ENCODE measurements at regions not wholly inside any gene's neighbourhood (a gene's known extent, or its start where the extent isn't known, plus 50 kb on each side); places are given as distances from the start of the nearest gene placed in this dataset.
A peak's percentile ranks its signal among the peaks of the same experiment; 100 is the strongest.

- Histone ChIP-seq H3K36me3 (ENCODE audit: control insufficient read depth in 4 of 4, insufficient read depth in 4 of 4, low read length in 3 of 4) (no peaks in the 10 kb centered on the region), H3K27ac (ENCODE audit: insufficient read depth in 1 of 2, low read depth in 1 of 2, low read length in 2 of 2, poor library complexity in 1 of 2, severe bottlenecking in 2 of 2) (no peak overlapping the region), H3K4me3 (ENCODE audit: control insufficient read depth in 1 of 7, extremely low read depth in 1 of 7, insufficient read depth in 4 of 7, low read depth in 2 of 7, low read length in 6 of 7) (no peak overlapping the region), H3K27me3 (replicated peaks in 2 of 5; ENCODE audit: control insufficient read depth in 4 of 5, insufficient read depth in 5 of 5, low read length in 4 of 5) (peaks cover 3 to 80% (median 32%) of the 10 kb centered on the region in 5 experiments), H3K9me3 (ENCODE audit: control extremely low read depth in 1 of 5, control insufficient read depth in 4 of 5, insufficient read depth in 2 of 5, low read depth in 1 of 5, low read length in 4 of 5) (peaks cover 0 to 3% (median 0%) of the 10 kb centered on the region in 5 experiments), H3K4me1 (ENCODE audit: control extremely low read depth in 1 of 4, control insufficient read depth in 4 of 4, insufficient read depth in 4 of 4, low read length in 3 of 4) (peaks cover 0 to 3% (median 0%) of the 10 kb centered on the region in 4 experiments)
- DNase-seq, result no peak
- 98% methylated on average over 5 of the region's 5 CpGs for WGBS (ENCODE audit: insufficient coverage)
- ChIA-PET POLR2A (no interaction called here), CTCF (interaction anchor here (1.3 kb wide), 1 partner anchor 232 kb away, joined by 4 read pairs; no protein-coding TSS in a partner anchor)
Observed at GRCh38 chr1:114209971-114210370, 56.3 kb upstream of the SYT6 start.

- WGBS (ENCODE audit: insufficient coverage), result 78% methylated on average over 4 of the region's 4 CpGs
- H3K9me3 ChIP-seq (ENCODE audit: control extremely low read depth in 1 of 5, control insufficient read depth in 4 of 5, insufficient read depth in 2 of 5, low read depth in 1 of 5, low read length in 4 of 5), result peaks cover 0 to 3% (median 0%) of the 10 kb centered on the region in 5 experiments
- H3K4me1 ChIP-seq (ENCODE audit: control extremely low read depth in 1 of 4, control insufficient read depth in 4 of 4, insufficient read depth in 4 of 4, low read length in 3 of 4), result peaks cover 0 to 3% (median 0%) of the 10 kb centered on the region in 4 experiments
- H3K27me3 ChIP-seq (replicated peaks in 2 of 5; ENCODE audit: control insufficient read depth in 4 of 5, insufficient read depth in 5 of 5, low read length in 4 of 5), result peaks cover 4 to 87% (median 36%) of the 10 kb centered on the region in 5 experiments
- no peak overlapping the region for H3K4me3 ChIP-seq (ENCODE audit: control insufficient read depth in 1 of 7, extremely low read depth in 1 of 7, insufficient read depth in 4 of 7, low read depth in 2 of 7, low read length in 6 of 7)
- no peak overlapping the region for H3K27ac ChIP-seq (ENCODE audit: insufficient read depth in 1 of 2, low read depth in 1 of 2, low read length in 2 of 2, poor library complexity in 1 of 2, severe bottlenecking in 2 of 2)
- DNase-seq, result no peak
- no peaks in the 10 kb centered on the region for H3K36me3 ChIP-seq (ENCODE audit: control insufficient read depth in 4 of 4, insufficient read depth in 4 of 4, low read length in 3 of 4)
- ChIA-PET CTCF (interaction anchor here (1.3 kb wide), 1 partner anchor 231 kb away, joined by 4 read pairs; no protein-coding TSS in a partner anchor), POLR2A (no interaction called here)
Observed at GRCh38 chr1:114208714-114209113, 55.0 kb upstream of the SYT6 start.

- no peak overlapping the region for H3K4me3 ChIP-seq (ENCODE audit: control insufficient read depth in 1 of 7, extremely low read depth in 1 of 7, insufficient read depth in 4 of 7, low read depth in 2 of 7, low read length in 6 of 7)
- POLR2A ChIA-PET, result no interaction called here
- 84% methylated on average over 3 of the region's 4 CpGs for WGBS (ENCODE audit: insufficient coverage)
Observed at GRCh38 chr1:114208106-114208505, 54.4 kb upstream of the SYT6 start.

GRCh38 chr1:114207635-114208034 is 54.0 kb upstream of the SYT6 start:
- WGBS (ENCODE audit: insufficient coverage), result 9% methylated on average over 9 of the region's 11 CpGs
- Histone ChIP-seq H3K27me3 (replicated peaks in 2 of 5; ENCODE audit: control insufficient read depth in 4 of 5, insufficient read depth in 5 of 5, low read length in 4 of 5) (peaks cover 5 to 85% (median 39%) of the 10 kb centered on the region in 5 experiments), H3K9me3 (ENCODE audit: control extremely low read depth in 1 of 5, control insufficient read depth in 4 of 5, insufficient read depth in 2 of 5, low read depth in 1 of 5, low read length in 4 of 5) (no peaks in the 10 kb centered on the region), H3K4me3 (ENCODE audit: control insufficient read depth in 1 of 7, extremely low read depth in 1 of 7, insufficient read depth in 4 of 7, low read depth in 2 of 7, low read length in 6 of 7) (no peak overlapping the region), H3K36me3 (ENCODE audit: control insufficient read depth in 4 of 4, insufficient read depth in 4 of 4, low read length in 3 of 4) (no peaks in the 10 kb centered on the region), H3K27ac (ENCODE audit: insufficient read depth in 1 of 2, low read depth in 1 of 2, low read length in 2 of 2, poor library complexity in 1 of 2, severe bottlenecking in 2 of 2) (no peak overlapping the region), H3K4me1 (ENCODE audit: control extremely low read depth in 1 of 4, control insufficient read depth in 4 of 4, insufficient read depth in 4 of 4, low read length in 3 of 4) (peaks cover 0 to 3% (median 0%) of the 10 kb centered on the region in 4 experiments)
- CTCF ChIA-PET, result no interaction called here
- POLR2A ChIA-PET, result no interaction called here
- DNase-seq, result peak in 2 of 3 donors; percentile 11 to 19

More at GRCh38 chr1:114208106-114208505, 54.4 kb upstream of the SYT6 start:
- no peak for DNase-seq
- Histone ChIP-seq H3K27me3 (replicated peaks in 2 of 5; ENCODE audit: control insufficient read depth in 4 of 5, insufficient read depth in 5 of 5, low read length in 4 of 5) (peaks cover 6 to 87% (median 39%) of the 10 kb centered on the region in 5 experiments), H3K36me3 (ENCODE audit: control insufficient read depth in 4 of 4, insufficient read depth in 4 of 4, low read length in 3 of 4) (no peaks in the 10 kb centered on the region), H3K4me1 (ENCODE audit: control extremely low read depth in 1 of 4, control insufficient read depth in 4 of 4, insufficient read depth in 4 of 4, low read length in 3 of 4) (peaks cover 0 to 3% (median 0%) of the 10 kb centered on the region in 4 experiments), H3K27ac (ENCODE audit: insufficient read depth in 1 of 2, low read depth in 1 of 2, low read length in 2 of 2, poor library complexity in 1 of 2, severe bottlenecking in 2 of 2) (no peak overlapping the region), H3K9me3 (ENCODE audit: control extremely low read depth in 1 of 5, control insufficient read depth in 4 of 5, insufficient read depth in 2 of 5, low read depth in 1 of 5, low read length in 4 of 5) (peaks cover 0 to 1% (median 0%) of the 10 kb centered on the region in 5 experiments)
- CTCF ChIA-PET, result no interaction called here

- ChIA-PET CTCF (interaction anchor here (1.4 kb wide), 1 partner anchor 59 kb away, joined by 3 read pairs; no protein-coding TSS in a partner anchor), POLR2A (no interaction called here)
- no peak overlapping the region for H3K27ac ChIP-seq (ENCODE audit: insufficient read depth in 1 of 2, low read depth in 1 of 2, low read length in 2 of 2, poor library complexity in 1 of 2, severe bottlenecking in 2 of 2)
- no peak overlapping the region for H3K4me3 ChIP-seq (ENCODE audit: control insufficient read depth in 1 of 7, extremely low read depth in 1 of 7, insufficient read depth in 4 of 7, low read depth in 2 of 7, low read length in 6 of 7)
- H3K9me3 ChIP-seq (ENCODE audit: control extremely low read depth in 1 of 5, control insufficient read depth in 4 of 5, insufficient read depth in 2 of 5, low read depth in 1 of 5, low read length in 4 of 5), result no peaks in the 10 kb centered on the region
- DNase-seq, result no peak
- peaks cover 0 to 3% (median 0%) of the 10 kb centered on the region in 4 experiments for H3K4me1 ChIP-seq (ENCODE audit: control extremely low read depth in 1 of 4, control insufficient read depth in 4 of 4, insufficient read depth in 4 of 4, low read length in 3 of 4)
- 88% methylated on average over 7 of the region's 7 CpGs for WGBS (ENCODE audit: insufficient coverage)
- H3K36me3 ChIP-seq (ENCODE audit: control insufficient read depth in 4 of 4, insufficient read depth in 4 of 4, low read length in 3 of 4), result no peaks in the 10 kb centered on the region
- H3K27me3 ChIP-seq (replicated peaks in 2 of 5; ENCODE audit: control insufficient read depth in 4 of 5, insufficient read depth in 5 of 5, low read length in 4 of 5), result peaks cover 6 to 84% (median 42%) of the 10 kb centered on the region in 5 experiments
Observed at GRCh38 chr1:114206392-114206791, 52.7 kb upstream of the SYT6 start.

GRCh38 chr1:114203595-114204128 is 50.0 kb upstream of the SYT6 start:
- Histone ChIP-seq H3K36me3 (ENCODE audit: control insufficient read depth in 4 of 4, insufficient read depth in 4 of 4, low read length in 3 of 4) (no peaks in the 10 kb centered on the region), H3K27ac (ENCODE audit: insufficient read depth in 1 of 2, low read depth in 1 of 2, low read length in 2 of 2, poor library complexity in 1 of 2, severe bottlenecking in 2 of 2) (no peak overlapping the region), H3K4me3 (ENCODE audit: control insufficient read depth in 1 of 7, extremely low read depth in 1 of 7, insufficient read depth in 4 of 7, low read depth in 2 of 7, low read length in 6 of 7) (no peak overlapping the region), H3K4me1 (ENCODE audit: control extremely low read depth in 1 of 4, control insufficient read depth in 4 of 4, insufficient read depth in 4 of 4, low read length in 3 of 4) (peaks cover 0 to 3% (median 0%) of the 10 kb centered on the region in 4 experiments), H3K27me3 (replicated peaks in 2 of 5; ENCODE audit: control insufficient read depth in 4 of 5, insufficient read depth in 5 of 5, low read length in 4 of 5) (peaks cover 14 to 81% (median 34%) of the 10 kb centered on the region in 5 experiments), H3K9me3 (ENCODE audit: control extremely low read depth in 1 of 5, control insufficient read depth in 4 of 5, insufficient read depth in 2 of 5, low read depth in 1 of 5, low read length in 4 of 5) (peaks cover 0 to 3% (median 0%) of the 10 kb centered on the region in 5 experiments)
- DNase-seq, result no peak
- 92% methylated on average over 2 of the region's 5 CpGs for WGBS (ENCODE audit: insufficient coverage)
- POLR2A ChIA-PET, result no interaction called here
- CTCF ChIA-PET, result no interaction called here
